MM.1S (cell line): ENCODE measurements at regions not wholly inside any gene's neighbourhood (a gene's known extent, or its start where the extent isn't known, plus 50 kb on each side); places are given as distances from the start of the nearest gene placed in this dataset.

ENCODE experiments used
- CTCF ChIP-seq: fragments of 300-600 bp; sonication (generic); IDR thresholded peaks from 2 replicates; pipeline ENCODE4 v1.5.1; 2016; ENCODE audit warnings: antibody characterized with exemption, low read length, mixed read lengths
- EZH2 ChIP-seq: fragments of 300-600 bp; sonication (generic); optimal IDR thresholded peaks from 2 replicates; pipeline ENCODE3; 2017; ENCODE audit warnings: low read depth, mild to moderate bottlenecking, antibody characterized with exemption, low read length, mixed read lengths
- EZH2phosphoT487 ChIP-seq: fragments of 300-600 bp; sonication (generic); IDR thresholded peaks from 2 replicates; pipeline ENCODE4 v1.6.1; 2018; ENCODE audit warnings: antibody characterized with exemption, low read length

- TF ChIP-seq EZH2 (no peak), CTCF (no peak), EZH2phosphoT487 (no peak)
Observed at GRCh38 chr4:17232566-17233253, 279.2 kb downstream of the QDPR start.
